C1 segment of cervical spinal cord (tissue), 14 donors: ENCODE measurements at regions not wholly inside any gene's neighbourhood (a gene's known extent, or its start where the extent isn't known, plus 50 kb on each side); places are given as distances from the start of the nearest gene placed in this dataset.
"Not testable (repeated sequence)": the region's sequence is repeated elsewhere in the genome, so short reads cannot be mapped to it uniquely, and the experiment has no call there.

Source experiments
- DNase-seq, 14 donors: peaks; one replicate each; lab custom pipeline; 2025; lab: John Stamatoyannopoulos, UW

DNA sequence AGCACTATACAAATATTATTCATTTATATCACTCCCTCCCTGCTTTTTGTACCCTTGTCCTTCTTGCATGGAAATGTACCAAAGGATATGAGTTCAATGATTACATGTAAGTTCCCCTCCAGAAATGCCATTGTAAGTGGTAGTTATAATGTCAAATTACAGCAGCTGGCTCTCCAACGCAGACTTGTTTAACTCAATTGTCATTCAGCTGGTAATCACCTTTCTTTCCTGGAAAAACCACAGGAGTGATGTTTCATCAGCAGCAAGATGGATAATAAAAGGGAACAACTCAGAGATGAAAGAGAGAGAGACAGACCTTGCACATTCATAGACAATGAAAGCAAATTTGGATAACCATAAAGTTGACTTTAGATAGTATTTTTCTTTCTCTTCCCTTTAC, 578.6 kb upstream of the PBX1 start:
- no peak for DNase-seq

DNA sequence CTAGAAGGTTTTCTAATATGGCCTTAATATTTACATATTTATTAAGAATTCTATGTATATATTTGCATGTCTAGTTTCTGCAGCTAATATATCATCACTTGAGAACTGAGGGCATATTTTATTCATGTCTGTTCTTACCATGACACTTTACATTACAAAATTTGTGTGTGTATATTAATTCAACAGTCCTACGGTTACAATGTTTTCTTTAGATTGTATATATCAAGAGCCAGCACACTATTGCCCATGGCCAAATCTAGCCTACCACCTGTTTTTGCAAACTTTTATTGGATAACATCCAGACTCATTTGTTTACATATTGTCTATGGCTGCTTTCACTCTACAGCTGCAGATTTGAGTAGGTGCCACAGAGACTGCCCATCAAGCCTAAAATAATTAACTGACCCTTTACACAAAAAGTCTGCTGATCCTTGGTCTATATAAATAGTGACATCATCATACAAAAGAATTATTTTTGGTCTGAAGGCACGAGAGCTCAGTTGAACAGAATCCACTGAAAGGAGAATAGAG, 577.4 kb upstream of the PBX1 start:
- no peak for DNase-seq

DNA sequence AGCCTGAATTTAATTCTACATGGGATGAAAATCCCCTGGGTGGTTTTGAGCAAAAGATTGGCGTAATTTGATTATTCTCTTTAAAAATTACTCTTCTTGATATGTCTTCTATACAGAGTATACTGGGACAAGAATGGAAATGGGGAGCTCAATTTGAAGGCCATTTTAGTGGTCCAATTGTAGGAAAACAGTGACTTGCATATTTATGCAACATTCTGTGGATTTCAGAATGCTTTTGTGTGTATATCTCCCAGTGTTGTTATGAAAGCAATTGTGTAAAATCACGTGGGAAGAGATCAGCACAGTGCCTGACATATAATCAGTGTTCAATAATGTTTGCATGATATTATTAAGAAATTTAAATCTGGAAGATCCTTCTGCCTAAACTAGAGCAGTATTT, 575.9 kb upstream of the PBX1 start:
- no peak for DNase-seq

DNA sequence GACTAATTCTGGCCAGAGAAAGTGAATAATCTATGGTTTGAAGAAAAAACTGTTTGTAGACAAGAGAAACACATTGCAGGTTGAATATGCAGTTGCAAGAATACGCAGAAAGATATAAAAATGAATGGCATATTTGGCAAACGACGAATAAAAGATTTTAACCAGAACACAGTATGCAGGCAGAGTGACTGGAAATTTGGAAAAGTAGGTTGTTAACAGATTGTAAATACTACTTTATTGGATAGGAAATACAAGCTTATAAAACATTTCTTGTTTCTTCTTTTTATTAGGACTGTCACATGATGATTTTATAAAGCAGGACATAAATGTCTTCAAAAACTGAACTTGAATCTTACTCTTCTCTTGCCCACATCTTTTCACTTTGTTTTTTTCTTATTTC, 573.3 kb upstream of the PBX1 start:
- DNase-seq, result no peak

DNA sequence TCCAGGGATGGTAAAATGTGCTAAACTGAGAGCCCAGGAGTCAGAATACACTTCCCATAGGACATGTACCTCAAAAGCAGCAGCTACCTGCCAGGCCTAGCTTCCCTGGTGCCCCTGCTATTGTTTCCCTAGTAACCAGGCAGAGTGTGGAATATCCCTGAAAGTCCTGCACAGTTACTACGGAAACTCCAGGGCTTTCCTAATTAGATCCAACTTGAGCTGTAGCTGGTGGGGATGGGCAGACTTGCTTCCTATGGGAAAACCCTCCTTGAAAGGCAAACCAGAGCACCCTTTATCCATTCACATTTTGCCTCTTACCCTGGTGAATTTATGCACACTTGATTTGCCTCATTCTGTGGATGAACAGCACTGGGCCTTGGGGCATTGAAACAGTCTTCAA, 559.9 kb upstream of the PBX1 start:
- DNase-seq, result no peak

DNA sequence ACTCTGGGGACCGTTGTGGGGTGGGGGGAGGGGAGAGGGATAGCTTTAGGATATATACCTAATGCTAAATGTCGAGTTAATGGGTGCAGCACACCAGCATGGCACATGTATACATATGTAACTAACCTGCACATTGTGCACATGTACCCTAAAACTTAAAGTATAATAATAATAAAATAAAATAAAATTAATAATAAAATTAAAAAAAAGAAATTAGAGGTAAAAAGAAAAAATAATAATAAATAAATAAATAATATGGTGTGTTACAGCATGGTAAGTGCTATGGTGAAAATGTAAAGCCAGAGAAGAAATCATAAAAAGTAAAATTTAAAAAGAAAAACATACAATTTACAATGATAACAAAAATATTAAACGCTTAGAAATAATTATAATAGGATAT, 552.8 kb upstream of the PBX1 start:
- DNase-seq, result not testable (repeated sequence)

DNA sequence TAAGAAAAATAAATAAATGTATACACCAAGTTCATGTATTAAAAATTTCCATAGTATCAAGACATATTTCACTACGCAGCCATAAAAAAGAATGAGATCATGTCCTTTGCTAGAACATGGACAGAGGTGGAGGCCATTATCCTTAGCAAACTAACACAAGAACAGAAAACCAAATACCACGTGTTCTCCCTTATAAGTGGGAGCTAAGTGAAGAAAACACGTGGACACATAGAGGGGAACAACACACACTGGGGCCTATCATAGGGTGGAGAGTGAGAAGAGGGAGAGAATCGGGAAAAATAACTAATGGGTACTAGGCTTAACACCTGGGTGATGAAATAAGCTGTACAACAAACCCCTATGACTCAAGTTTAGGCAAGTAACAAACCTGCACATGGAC, 552.4 kb upstream of the PBX1 start:
- DNase-seq, result no peak

DNA sequence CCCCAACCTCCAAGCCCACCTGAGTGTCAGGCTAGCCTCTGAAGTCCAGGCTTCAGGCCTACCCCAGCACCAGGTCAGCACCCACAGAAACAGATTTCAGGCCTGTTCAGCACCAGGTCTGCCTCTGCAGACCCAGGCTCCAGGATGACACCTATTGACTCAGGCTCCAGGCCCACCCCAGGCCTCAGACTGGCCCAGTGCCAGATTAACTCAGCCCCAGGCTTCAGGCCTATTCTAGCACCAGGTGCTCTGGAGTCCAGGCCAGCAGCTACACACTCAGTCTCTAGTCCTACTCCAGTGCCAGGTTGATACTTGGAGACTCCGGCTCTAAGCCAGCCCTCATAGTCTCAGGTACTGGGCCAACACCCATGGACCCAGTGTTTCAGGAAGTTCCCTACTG, 541.7 kb upstream of the PBX1 start:
- DNase-seq, result no peak

- DNase-seq, result no peak
Measured at GRCh38 chr1:164020391-164020790, 538.6 kb upstream of the PBX1 start.

DNA sequence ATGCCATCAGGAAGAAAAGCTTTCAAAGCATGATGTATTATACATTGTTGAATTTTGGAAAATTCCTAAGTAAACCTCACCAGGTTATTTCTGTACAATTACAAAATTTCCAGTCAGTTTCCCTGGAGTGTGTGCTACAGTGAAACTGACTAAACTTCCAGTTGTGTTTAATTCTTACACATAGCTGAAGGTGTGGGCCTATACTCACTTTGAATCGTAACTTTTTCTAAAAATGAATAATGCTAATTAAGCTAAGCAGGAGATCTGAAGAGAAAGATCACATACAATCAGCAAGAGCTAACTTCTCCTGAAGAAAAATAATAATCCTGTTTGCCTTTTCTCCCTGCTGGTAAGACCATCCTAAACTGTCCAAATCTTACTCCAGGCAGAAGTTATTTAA, 537.2 kb upstream of the PBX1 start:
- DNase-seq, result no peak

- DNase-seq, result no peak
Measured at GRCh38 chr1:164033782-164034181, 525.2 kb upstream of the PBX1 start.

DNA sequence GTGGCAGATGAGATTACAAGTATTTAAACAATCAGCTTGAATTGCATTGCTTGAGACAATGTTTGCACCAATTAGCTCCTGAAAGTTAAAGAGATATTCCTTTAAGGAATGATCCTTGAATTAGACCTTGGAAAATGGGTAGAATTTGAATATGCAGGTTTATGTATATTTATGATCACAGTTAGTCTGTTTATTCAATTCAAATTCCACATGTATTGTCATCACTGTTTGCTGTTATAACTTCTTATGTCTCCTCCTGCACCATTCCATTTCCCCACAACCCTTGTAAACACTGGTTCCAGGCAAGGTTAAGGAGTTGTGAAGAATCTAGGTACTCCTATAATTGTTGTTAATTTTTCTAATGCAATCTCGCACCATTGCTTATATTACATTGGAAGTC, 518.2 kb upstream of the PBX1 start:
- no peak for DNase-seq

DNA sequence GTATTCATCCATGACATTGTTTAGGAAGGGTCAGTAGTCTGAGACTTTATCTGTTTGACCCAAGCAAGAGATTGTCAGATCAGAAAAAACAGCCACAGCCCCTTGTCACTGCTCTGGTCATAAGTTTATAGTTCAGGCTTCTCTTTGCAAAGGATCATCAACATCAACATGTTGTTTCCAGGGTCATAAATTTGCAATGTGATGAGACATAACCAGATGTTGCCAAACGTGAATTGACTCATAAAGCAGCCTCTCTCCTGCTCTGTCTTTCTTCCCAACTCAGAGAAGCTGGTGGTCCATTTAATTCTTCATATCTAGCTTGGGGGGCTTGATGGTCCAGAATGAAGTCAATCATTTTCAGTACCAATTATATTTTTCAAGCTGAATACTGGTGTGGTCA, 507.2 kb upstream of the PBX1 start:
- no peak for DNase-seq

GRCh38 chr1:164054331-164054730, 504.7 kb upstream of the PBX1 start:
- DNase-seq, result no peak

GRCh38 chr1:164058198-164058597, 500.8 kb upstream of the PBX1 start:
- no peak for DNase-seq

- no peak for DNase-seq
Measured at GRCh38 chr1:164061528-164061927, 497.5 kb upstream of the PBX1 start.

DNA sequence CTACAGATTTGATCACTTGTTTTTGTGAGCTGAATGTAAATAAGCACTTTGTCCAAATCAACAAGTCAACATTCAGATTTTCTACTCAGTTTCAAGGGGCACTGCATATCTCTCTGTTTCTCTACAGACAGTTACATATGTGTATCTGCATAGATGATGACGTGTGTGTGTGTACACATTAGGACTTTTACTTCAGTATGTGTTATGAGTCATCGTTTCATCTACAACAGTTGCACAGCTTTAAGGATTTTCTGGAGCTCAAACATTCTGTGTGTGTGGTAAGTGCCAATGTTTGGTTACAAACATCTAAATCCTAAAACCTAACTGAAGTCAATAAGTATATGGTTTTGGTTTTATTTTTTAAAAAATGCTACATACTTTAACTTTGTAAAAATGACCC, 494.5 kb upstream of the PBX1 start:
- DNase-seq, result no peak

DNA sequence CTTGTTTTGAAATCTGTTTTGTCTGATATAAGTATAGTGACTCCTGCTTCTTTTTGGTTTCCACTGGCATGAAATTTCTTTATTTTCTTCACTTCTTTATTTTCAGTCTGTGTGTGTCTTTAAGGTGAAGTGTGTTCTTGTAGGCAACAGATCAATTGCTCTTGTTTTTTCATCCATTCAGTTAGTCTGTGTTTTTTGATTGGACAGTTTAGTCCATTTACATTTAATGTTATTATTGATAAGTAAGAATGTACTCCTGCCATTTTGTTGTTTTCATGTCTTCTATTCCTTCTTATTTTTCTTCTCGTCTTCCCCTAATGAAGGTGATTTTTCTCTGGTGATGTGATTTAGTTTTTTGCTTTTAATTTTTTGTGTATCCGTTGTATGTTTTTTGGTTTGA, 487.7 kb upstream of the PBX1 start:
- DNase-seq, result no peak

- no peak for DNase-seq
Measured at GRCh38 chr1:164086832-164087231, 472.2 kb upstream of the PBX1 start.

- no peak for DNase-seq
Measured at GRCh38 chr1:164087906-164088453, 471.0 kb upstream of the PBX1 start.

DNA sequence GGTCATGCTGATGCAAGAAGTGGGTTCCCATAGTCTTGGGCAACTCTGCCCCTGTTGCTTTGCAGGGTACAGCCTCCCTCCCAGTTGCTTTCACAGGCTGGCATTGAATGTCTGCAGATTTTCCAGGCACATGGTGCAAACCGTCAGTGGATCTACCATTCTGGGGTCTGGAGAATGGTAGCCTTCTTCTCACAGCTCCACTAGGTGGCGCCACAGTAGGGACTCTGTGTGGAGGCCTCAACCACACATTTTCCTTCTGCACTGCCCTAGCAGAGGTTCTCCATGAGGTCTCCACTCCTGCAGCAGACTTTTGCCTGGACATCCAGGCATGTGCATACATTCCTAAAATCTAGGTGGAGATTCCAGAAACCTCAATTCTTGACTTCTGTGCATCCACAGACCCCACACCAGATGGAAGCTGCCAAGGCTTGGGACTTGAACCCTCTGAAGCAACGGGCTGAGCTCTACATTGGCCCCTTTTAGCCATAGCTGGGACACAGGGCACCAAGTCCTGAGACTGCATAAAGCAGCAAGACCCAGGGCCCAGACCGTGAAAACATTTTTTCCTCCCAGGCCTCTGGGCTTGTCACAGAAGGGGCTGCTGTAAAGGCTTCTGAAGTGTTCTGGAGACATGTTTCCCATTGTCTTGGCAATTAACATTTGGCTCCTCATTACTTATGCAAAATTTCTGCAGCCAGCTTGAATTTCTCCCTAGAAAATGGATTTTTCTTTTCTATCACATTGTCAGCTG, 466.2 kb upstream of the PBX1 start:
- no peak for DNase-seq

DNA sequence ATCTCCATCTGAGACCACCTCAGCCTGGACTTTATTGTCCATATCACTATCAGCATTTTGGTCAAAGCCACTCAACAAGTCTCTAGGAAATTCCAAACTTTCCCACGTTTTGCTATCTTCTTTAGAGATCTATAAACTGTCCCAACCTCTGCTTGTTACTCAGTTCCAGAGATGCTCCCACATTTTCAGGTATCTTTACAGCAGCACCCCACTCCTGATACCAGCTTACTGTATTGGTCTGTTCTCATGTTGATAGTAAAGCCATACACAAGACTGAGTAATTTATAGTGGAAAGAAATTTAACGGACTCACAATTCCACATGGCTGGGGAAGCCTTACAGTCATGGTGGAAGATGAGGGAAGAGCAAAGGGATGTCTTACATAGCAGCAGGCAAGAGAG, 465.4 kb upstream of the PBX1 start:
- DNase-seq, result no peak

DNA sequence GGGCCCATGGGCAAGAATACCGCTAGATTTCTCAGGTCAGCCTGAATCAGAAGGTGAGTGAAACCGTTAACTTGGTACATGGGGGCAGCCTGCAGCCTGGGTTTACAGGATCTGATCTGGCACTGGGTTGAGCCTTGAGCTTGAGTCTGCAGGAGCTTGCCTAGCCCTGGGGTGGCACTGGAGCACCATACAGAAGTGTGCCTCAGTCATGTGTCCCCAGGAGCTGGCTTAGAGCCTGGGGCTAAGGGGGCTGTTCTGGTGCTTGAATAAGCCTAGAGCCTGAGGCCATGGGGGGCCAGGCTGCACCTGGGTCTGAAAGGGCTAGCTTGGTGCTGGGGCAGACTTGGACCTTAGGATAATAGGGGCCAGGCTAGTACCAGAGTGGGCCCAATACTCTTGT, 457.2 kb upstream of the PBX1 start:
- DNase-seq, result no peak

DNA sequence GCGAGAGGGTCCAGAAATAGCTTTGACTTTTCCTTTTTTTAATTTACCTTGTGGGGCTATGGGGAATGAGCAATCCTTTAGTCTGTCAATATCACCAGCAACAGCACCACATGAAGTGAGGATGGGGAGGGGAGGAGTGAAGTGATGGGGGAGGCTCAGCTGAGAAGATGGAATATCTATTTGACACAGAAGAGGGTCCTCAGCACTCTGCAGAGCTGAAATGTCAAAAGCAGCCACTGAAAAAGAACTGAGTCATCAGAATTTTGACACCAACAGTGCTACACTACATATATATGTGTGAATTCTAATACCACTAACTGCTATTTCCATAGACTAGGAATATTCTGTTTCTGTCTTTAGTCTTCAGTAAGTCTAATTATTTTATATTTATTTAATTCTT, 427.0 kb upstream of the PBX1 start:
- DNase-seq, result no peak
